Left lobe of liver (tissue), 2 donors: ENCODE measurements at regions not wholly inside any gene's neighbourhood (a gene's known extent, or its start where the extent isn't known, plus 50 kb on each side); places are given as distances from the start of the nearest gene placed in this dataset.
"Not testable (repeated sequence)": the region's sequence is repeated elsewhere in the genome, so short reads cannot be mapped to it uniquely, and the experiment has no call there.

Experiments
- ATAC-seq: fragments of 200-7000 bp; cut with Tn5 transposase; one replicate; pipeline ENCODE4 v1.9.1; 2020; ENCODE audit warnings: mild to moderate bottlenecking, moderate library complexity
- DNase-seq: peaks from one replicate; pipeline ENCODE4 v3.0.0-alpha.2; 2020; ENCODE audit warnings: low spot score
- donor health status: DM: no; HTN: no; CAD: no; lungs with moderate emphysema.
- donor health status: DM: no; HTN: yes; CAD: no.

DNA sequence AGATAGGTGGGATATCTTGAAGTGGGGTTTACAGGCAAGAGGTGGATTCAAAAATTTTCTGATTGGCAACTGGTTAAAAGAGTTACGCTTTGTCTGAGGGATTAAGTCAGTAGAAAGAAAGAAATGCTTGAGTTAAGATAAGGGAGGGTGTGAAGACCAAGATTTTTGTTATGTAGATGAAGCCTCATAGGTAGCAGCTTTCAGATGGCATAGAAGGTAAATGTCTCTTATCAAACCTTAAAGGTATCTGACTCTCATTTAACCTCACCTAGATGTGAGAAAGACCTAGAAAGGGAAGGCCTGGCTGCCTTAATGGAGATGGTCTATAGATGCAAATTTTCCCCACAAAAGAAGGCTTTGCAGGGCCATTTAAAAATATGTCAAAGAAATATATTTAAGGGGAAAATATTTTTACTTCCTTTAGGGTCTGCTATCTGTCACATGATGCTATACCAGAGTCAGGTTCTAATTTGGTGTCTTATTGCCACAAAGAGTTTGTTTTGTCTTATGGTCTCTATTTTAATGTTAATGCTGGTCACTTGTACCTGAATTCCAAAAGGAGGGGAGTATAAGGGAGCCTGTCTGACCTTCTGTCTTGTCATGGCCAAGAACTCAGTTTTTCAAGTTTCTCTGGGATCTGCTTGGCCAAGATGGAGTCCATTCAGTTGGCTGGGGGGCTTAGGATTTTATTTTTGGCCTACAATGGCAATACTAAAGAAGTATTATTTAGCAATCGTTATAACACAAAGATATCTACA, 699.1 kb upstream of the AMOT start:
- ATAC-seq (no peak), DNase-seq (no peak)

- ATAC-seq = no peak
- no peak for DNase-seq
These were observed 688.9 kb upstream of the AMOT start for GRCh38 chrX:113529426-113530013.

- no peak for DNase-seq
- ATAC-seq = no peak
These were observed 682.2 kb upstream of the AMOT start for GRCh38 chrX:113522814-113523213.

GRCh38 chrX:113514906-113515305, 674.3 kb upstream of the AMOT start:
- DNase-seq (no peak), ATAC-seq (no peak)

DNA sequence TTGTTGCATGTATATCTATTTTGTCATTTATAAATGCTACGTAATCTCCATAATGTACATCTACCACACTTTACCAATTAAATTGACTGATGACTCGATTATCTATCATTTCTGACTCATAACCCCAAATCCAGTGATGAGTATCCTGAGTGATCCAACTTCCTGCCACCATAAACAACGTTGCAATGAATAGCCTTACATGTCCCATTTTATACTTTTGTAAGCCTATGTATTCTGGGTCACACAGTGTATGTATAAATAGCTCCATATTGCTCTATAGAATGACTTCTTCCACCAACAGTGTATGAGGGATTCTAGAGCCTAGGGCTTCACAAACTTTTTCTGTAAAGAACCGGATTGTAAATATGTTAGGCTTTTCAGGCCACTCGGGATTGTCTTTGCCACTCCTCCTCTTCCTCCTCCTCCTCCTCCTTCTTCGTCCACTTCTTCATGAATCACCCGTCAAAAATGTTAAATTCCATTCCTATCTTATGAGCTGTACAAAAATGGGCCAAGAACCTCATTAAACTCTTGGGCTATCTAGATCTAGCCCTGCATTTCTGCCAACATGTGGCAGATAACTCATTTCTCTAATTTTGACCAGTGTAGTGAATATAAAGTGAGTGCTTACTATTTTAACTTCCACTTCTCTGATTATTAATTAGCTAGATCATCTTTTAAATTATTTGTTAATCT, 672.2 kb upstream of the AMOT start:
- DNase-seq (no peak), ATAC-seq (no peak)

DNA sequence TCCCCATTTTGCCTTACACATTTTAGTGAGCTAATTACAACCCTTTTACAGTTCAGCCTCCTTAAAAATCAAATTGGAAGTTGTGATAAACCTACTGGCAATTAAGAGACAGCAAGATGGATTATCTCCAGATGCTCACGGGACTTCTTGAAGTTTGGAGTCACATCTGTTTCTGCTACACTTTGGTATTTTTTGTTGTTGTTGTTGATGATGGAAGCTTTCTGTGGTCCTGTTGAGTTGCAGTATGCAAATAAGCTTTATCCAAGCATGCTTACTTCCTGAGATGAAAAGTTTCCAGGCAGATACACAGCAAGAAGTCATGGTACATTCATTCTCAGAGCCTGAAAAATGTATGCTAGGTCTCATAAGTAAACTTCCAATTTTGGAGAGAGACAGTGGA, 670.0 kb upstream of the AMOT start:
- ATAC-seq (no peak), DNase-seq (no peak)

DNA sequence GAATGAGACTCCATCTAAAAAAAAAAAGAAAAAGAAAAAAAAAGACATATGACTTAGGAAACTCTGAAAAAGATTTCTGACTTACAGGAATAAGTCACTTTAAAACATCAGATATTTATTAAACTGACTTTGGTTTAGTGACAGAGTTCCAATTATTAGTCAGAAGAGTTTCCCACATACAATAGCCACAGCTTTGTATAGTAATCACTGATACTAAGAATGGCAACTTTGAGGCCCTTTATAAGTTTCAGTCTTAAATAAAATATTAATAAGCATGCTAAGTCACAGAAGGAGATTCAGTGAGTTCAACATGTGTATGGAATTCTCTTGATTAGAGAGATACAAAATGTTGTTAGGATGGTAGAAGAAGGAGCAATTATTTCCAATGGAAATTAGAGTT, 652.3 kb upstream of the AMOT start:
- no peak for ATAC-seq
- no peak for DNase-seq

GRCh38 chrX:113473418-113473817, 632.8 kb upstream of the AMOT start:
- no peak for ATAC-seq
- DNase-seq = no peak

DNA sequence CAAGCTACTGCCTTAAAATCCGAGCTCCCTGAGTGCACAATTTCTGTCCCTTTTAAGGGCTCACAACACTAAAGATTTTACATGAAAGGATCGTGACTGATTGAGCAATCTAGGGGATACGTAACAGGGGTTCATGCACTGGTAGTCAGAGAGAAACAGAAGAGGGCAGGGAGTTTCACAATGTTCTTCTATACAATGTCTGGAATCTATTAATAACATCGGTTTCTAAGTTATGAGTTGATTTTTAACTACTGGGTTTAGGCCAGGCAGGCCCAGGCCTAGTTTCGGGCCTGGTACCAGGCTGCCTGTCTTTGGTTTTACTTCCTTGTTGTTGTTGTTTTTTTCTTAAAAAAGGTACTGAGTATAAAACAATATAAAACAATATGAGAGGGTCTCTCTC, 632.4 kb upstream of the AMOT start:
- not testable (repeated sequence) for DNase-seq, ATAC-seq

DNA sequence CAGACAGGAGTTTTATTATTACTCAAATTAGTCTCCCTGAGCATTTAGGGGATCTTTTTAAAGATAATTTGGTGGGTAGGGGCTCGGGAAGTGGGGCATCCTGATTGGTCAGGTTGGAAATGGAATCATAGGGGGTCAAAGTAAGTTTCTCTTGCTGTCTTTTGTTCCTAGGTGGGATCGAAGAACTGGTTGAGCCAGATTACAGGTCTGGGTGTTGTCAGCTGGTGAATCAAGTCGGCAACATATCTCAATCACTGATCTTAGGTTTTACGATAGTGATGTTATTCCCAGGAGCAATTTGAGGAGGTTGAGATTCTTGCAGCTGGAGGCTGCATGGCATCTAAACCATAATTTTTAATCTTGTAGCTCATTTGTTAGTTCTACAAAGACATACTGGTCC, 629.5 kb upstream of the AMOT start:
- DNase-seq (no peak), ATAC-seq (no peak)

DNA sequence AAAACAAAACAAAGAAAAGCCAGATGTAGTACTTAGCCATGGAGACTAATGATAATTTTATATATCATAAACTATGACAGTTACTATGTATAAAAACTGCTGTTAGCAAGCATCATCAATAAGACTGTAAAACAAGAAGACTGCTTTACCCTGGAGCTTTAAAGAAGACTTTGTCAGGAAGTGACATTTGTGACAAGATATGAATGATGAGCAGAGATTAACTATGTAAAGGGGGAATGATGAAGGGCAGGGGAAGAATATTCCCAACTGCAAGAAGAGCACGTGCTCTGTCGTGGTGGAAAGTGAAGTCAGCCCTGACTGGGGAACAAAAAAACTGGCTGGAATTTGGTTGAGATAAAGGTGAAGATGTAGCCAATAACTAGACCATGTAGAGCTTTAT, 617.1 kb upstream of the AMOT start:
- DNase-seq = no peak
- no peak for ATAC-seq

DNA sequence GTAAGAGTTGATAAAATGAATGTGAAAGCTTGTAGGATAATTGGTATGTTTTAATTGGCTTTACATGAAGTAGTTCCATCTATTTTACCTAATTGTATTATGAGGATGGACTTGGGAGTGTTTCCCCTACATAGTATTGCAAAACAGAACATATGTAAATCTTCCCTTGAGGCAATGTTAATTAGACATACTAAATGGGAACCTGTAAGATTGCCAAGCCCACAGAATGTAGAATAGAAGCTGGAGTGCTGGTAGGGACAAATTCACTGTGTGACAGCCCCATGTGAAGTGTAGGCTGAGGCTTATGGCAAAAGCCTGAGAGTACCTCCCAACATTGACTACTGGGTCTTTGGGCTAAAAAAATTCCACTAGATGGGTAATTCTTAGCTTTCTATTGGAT, 615.0 kb upstream of the AMOT start:
- ATAC-seq (no peak), DNase-seq (no peak)

DNA sequence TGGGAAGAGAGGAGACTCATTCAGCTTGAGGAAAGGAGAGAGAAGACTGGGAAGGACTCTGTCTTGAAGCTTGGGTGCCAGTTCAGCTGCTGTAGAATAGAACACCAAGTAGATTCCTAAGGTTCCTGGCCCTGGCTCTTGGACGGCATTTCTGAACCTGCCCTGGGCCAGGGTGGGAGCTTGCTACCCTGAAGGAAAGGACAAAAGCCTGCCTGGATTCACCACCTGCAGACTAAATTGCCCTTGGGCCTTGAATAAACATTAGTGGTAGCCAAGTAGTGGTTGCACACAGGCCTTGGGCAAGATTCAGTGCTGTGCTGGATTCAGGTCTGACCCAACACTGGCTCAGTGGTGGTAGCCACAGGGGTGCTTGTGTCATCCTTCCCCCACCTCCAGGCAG, 588.4 kb upstream of the AMOT start:
- no peak for DNase-seq
- ATAC-seq = no peak

GRCh38 chrX:113422323-113422722, 581.7 kb upstream of the AMOT start:
- ATAC-seq (no peak), DNase-seq (no peak)

DNA sequence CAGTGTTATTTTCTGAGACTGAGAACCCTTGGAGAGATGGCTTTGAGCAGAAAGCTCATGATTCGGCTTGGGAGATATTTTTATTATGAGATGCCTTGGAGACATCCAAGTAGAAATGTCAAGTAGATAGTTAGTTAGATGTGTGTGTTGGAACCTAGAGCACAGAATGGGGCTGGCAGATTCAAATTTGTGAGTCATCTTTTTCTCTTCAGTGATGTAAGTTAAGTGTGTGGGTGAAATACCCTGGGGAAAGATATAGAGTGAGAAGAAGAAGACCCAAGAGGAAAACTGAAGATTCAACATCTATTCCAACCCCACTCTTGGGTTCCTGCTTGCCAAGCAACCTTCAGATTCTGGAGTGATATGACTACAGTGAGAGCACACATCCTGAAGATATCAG, 580.8 kb upstream of the AMOT start:
- ATAC-seq (no peak), DNase-seq (no peak)

DNA sequence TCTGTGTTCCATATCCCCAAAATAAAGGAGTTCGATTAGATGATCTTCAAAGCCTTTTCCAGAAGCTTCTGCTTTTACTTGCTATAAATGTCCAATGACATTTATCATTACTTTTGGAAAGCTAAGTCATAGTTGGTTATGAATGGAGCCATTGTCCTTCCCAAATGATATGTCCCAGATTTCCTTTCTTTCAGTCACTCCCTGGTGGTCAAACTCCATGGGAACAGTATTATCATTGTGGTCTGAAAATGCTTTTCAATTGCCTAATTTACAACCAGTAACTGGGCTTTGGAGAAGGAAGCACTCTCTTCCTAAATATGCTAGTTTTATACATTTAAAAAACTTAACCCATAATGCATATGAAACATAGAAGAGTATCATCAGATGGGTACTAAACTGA, 571.5 kb upstream of the AMOT start:
- ATAC-seq (no peak), DNase-seq (no peak)

- DNase-seq (no peak), ATAC-seq (no peak)
These were observed 568.2 kb upstream of the AMOT start for GRCh38 chrX:113408843-113409242.

- DNase-seq = no peak
These were observed 559.6 kb upstream of the AMOT start for GRCh38 chrX:113400193-113400704.

DNA sequence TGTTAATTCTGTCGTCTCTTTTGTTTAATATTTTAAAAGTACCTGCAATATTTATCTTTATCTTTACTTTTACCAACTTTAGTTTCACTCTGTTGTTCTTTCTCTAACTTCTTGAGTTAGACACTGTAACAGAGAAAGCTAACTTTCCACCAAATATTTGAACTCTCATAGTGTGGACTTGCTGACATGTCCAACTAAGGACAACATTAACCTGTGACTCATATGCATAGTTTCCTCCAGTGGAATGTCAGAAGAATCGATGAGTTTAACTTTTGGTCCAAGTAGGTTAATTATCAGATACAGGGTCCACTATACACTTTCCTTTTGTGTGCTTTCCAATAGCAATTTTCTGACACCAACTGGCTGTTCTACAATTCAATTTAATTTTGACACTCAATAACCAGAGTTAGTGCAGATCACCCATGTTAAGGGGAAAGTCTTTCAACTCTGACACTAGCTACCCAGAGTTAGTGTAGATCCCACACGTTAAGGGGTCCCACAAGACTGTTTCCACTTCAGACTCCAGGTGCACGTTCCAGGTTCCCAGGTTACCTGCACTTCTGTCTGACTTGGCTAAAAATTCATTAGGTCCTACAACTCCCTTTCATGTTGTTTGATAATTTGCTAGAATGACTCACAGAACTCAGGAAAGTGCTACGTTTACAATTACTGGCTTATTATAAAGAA, 559.0 kb upstream of the AMOT start:
- DNase-seq (no peak), ATAC-seq (no peak)

More at GRCh38 chrX:113400193-113400704, 559.6 kb upstream of the AMOT start:
- ATAC-seq = no peak

GRCh38 chrX:113392355-113392754, 551.7 kb upstream of the AMOT start:
- ATAC-seq (no peak), DNase-seq (no peak)

GRCh38 chrX:113391875-113392274, 551.2 kb upstream of the AMOT start:
- DNase-seq (no peak), ATAC-seq (no peak)

- no peak for ATAC-seq
- DNase-seq = no peak
These were observed 549.9 kb upstream of the AMOT start for GRCh38 chrX:113390531-113390930.
